K562 (cell line): ENCODE measurements at regions not wholly inside any gene's neighbourhood (a gene's known extent, or its start where the extent isn't known, plus 50 kb on each side); places are given as distances from the start of the nearest gene placed in this dataset.

ENCODE experiments used
- CGGBP1 ChIP-seq: fragments of 250-450 bp; sonication (Bioruptor Pico); IDR thresholded peaks from 2 replicates; pipeline ENCODE4 v1.9.0; 2021; ENCODE audit warnings: mild to moderate bottlenecking
- DACH1 ChIP-seq: fragments of 450-650 bp; IDR thresholded peaks from 2 replicates; pipeline ENCODE4 v1.6.1; 2018; ENCODE audit not compliant: partially characterized antibody
- E2F1 ChIP-seq: sonication (generic); formaldehyde crosslinking; IDR thresholded peaks from 2 replicates; pipeline ENCODE4 v1.8.1; 2023; ENCODE audit warnings: mild to moderate bottlenecking, missing genetic modification reagents, moderate library complexity
- MBD1 ChIP-seq: fragments of 250-450 bp; sonication (Bioruptor Pico); IDR thresholded peaks from 2 replicates; pipeline ENCODE4 v1.8.0; 2022; ENCODE audit warnings: inconsistent platforms
- MTF1 ChIP-seq: fragments of 250-450 bp; sonication (Bioruptor Pico); IDR thresholded peaks from 2 replicates; pipeline ENCODE4 v1.9.0; 2021; ENCODE audit warnings: moderate library complexity, mild to moderate bottlenecking, inconsistent platforms, borderline replicate concordance
- ZBTB5 ChIP-seq: fragments of 450-650 bp; IDR thresholded peaks from 2 replicates; pipeline ENCODE4 v1.6.1; 2017; ENCODE audit warnings: antibody characterized with exemption
- ZNF146 ChIP-seq: IDR thresholded peaks from one replicate; pipeline ENCODE4 v1.6.1; 2018; ENCODE audit warnings: missing compliant biosample characterization; ENCODE audit not compliant: unreplicated experiment
- ZNF24 ChIP-seq: fragments of 450-650 bp; IDR thresholded peaks from 2 replicates; pipeline ENCODE4 v1.6.1; 2016
- ZNF512 ChIP-seq: IDR thresholded peaks from 2 replicates; pipeline ENCODE4 v1.6.1; 2016; ENCODE audit warnings: missing genetic modification characterization, missing compliant biosample characterization
- ZNF639 ChIP-seq, 2 experiments: fragments of 200-800 bp in 1 of 2; sonication (Bioruptor generic) in 1 of 2; sonication (generic) in 1 of 2; formaldehyde crosslinking in 1 of 2; IDR thresholded peaks in 1 of 2; conservative IDR thresholded peaks in 1 of 2; 2 replicates each; pipeline versions ENCODE4 v1.5.0 to v1.6.1; 2016 to 2020; ENCODE audit warnings: missing compliant biosample characterization in 1 of 2, missing genetic modification characterization in 1 of 2, missing genetic modification reagents in 1 of 2
- ZNF668 ChIP-seq: fragments of 250-450 bp; sonication (Bioruptor Pico); IDR thresholded peaks from 2 replicates; pipeline ENCODE4 v1.8.0; 2022; ENCODE audit warnings: mild to moderate bottlenecking, inconsistent platforms

- TF ChIP-seq MTF1 (CRISPR knock-in tag) (no peak), MBD1 (no peak), E2F1 (no peak), ZNF24 (no peak), ZNF639 (CRISPR knock-in tag; conservative IDR thresholded peaks at IDR 0.05 in 1 of 2, IDR thresholded peaks at IDR 0.05 in 1 of 2) (no peak), ZNF668 (no peak), ZNF512 (tag) (no peak), ZBTB5 (no peak), ZNF146 (CRISPR knock-in tag) (no peak), DACH1 (no peak), CGGBP1 (no peak)
- TF ChIP-seq, all 486 proteins: peak for 0
These were observed 567.8 kb downstream of the TRIML1 start (continued) for GRCh38 chr4:188707036-188707435.
